K562 (cell line): ENCODE measurements at regions not wholly inside any gene's neighbourhood (a gene's known extent, or its start where the extent isn't known, plus 50 kb on each side); places are given as distances from the start of the nearest gene placed in this dataset.

ENCODE experiments used
- ATAC-seq: fragments of 200-7000 bp; cut with Tn5 transposase; 3 replicates; pipeline ENCODE4 v1.9.1; 2020; ENCODE audit warnings: moderate library complexity
- BruUV-seq: library from RNA; stranded (reverse); fragments of 400-500 nt; replicated peaks from 2 replicates; lab custom pipeline; 2021; lab: Mats Ljungman, UMichigan
- CTCF ChIA-PET: fragments of 300-600 bp; formaldehyde crosslinking; extraction: SDS; loops from one replicate; lab custom pipeline; 2021; ENCODE audit warnings: low intra/inter-chr PET ratio; lab: Yijun Ruan, JAX
- POLR2A ChIA-PET: fragments of 300-600, 350-650 bp; sonication (Branson Sonifier 250); formaldehyde crosslinking; extraction: SDS; loops from one replicate; lab custom pipeline; 2021; ENCODE audit warnings: antibody characterized with exemption, inconsistent platforms; lab: Yijun Ruan, JAX
- DNase-seq, 4 experiments: peaks; one replicate each; pipeline versions ENCODE4 v3.0.0 to v3.0.0-alpha.2; 2011 to 2018; ENCODE audit warnings: low spot score in 3 of 4, mixed read lengths in 3 of 4; ENCODE audit errors: extremely low read depth in 1 of 4
- FAIRE-seq: peaks from 2 replicates; lab custom pipeline; 2011; peaks lifted over from hg19 to GRCh38; lab: Jason Lieb, UNC
- H2AFZ ChIP-seq: 2 replicates; pipeline ENCODE4 v1.6.0; 2011; ENCODE audit warnings: low read depth, low read length, control low read depth, inconsistent platforms
- H3K27ac ChIP-seq: fragments of 200-600 bp; 3 replicates; pipeline ENCODE4 v1.8.0; 2011; ENCODE audit warnings: low read depth, mild to moderate bottlenecking, control low read depth, inconsistent platforms, low read length, moderate library complexity, mixed read lengths; ENCODE audit errors: extremely low read depth
- H3K27me3 ChIP-seq, 2 experiments: fragments of 300-600 bp in 1 of 2; 2 replicates in 1 of 2; 3 replicates in 1 of 2; pipeline versions ENCODE4 v1.6.0 to v1.8.0; 2011; ENCODE audit warnings: inconsistent platforms in 2 of 2, low read length in 2 of 2, mild to moderate bottlenecking in 1 of 2, mixed read lengths in 1 of 2, moderate library complexity in 1 of 2; ENCODE audit not compliant: control insufficient read depth in 2 of 2, insufficient read depth in 2 of 2
- H3K36me3 ChIP-seq: fragments of 300-600 bp; 3 replicates; pipeline ENCODE4 v1.8.0; 2011; ENCODE audit warnings: mild to moderate bottlenecking, low read length, inconsistent platforms; ENCODE audit not compliant: control insufficient read depth, insufficient read depth
- H3K4me1 ChIP-seq, 2 experiments: fragments of 200-600 bp in 1 of 2; replicated peaks in 1 of 2; 2 replicates in 1 of 2; 3 replicates in 1 of 2; pipeline versions ENCODE4 v1.5.1 to v1.8.0; 2011; ENCODE audit warnings: inconsistent platforms in 2 of 2, low read length in 2 of 2, mild to moderate bottlenecking in 1 of 2, mixed read lengths in 1 of 2, moderate library complexity in 1 of 2; ENCODE audit not compliant: control insufficient read depth in 2 of 2, insufficient read depth in 2 of 2
- H3K4me2 ChIP-seq: 2 replicates; pipeline ENCODE4 v1.6.1; 2011; ENCODE audit warnings: low read length, control low read depth, inconsistent platforms, mixed read lengths; ENCODE audit not compliant: insufficient read depth
- H3K4me3 ChIP-seq: fragments of 200-600 bp; sonication (generic), shearing (Covaris generic); 2 replicates; pipeline ENCODE4 v1.5.1; 2016; ENCODE audit warnings: control low read depth, inconsistent platforms
- H3K79me2 ChIP-seq: fragments of 200-600 bp; 3 replicates; pipeline ENCODE4 v1.8.0; 2011; ENCODE audit warnings: low read length, inconsistent platforms; ENCODE audit not compliant: control insufficient read depth, insufficient read depth
- H3K9ac ChIP-seq, 2 experiments: 2 replicates each; pipeline versions ENCODE4 v1.6.0 to v1.6.1; 2011; ENCODE audit warnings: low read depth in 2 of 2, low read length in 2 of 2, control low read depth in 1 of 2, inconsistent platforms in 1 of 2, mild to moderate bottlenecking in 1 of 2, mixed read lengths in 1 of 2; ENCODE audit not compliant: insufficient read depth in 1 of 2
- H3K9me1 ChIP-seq: one replicate; pipeline ENCODE4 v1.6.0; 2011; ENCODE audit warnings: inconsistent platforms, mild to moderate bottlenecking, low read length, moderate library complexity; ENCODE audit not compliant: control insufficient read depth, insufficient read depth
- H3K9me3 ChIP-seq: replicated peaks from 2 replicates; pipeline ENCODE4 v1.5.1; 2011; ENCODE audit warnings: low read depth, low read length, inconsistent platforms; ENCODE audit not compliant: control insufficient read depth, insufficient read depth
- H4K20me1 ChIP-seq: replicated peaks from 2 replicates; pipeline ENCODE4 v1.6.1; 2011; ENCODE audit warnings: low read length, inconsistent platforms, mixed read lengths; ENCODE audit not compliant: control insufficient read depth, insufficient read depth
- CSDE1 ChIP-seq, 2 experiments: fragments of 450-650 bp; IDR thresholded peaks; 2 replicates each; pipeline ENCODE4 v1.6.1; 2016; ENCODE audit warnings: mild to moderate bottlenecking in 1 of 2
- DACH1 ChIP-seq: fragments of 450-650 bp; IDR thresholded peaks from 2 replicates; pipeline ENCODE4 v1.6.1; 2018; ENCODE audit not compliant: partially characterized antibody
- FOXA3 ChIP-seq, 2 experiments: fragments of 450-650 bp in 1 of 2; sonication (generic) in 1 of 2; formaldehyde crosslinking; IDR thresholded peaks in 1 of 2; conservative IDR thresholded peaks in 1 of 2; 2 replicates each; pipeline versions ENCODE4 v1.4.0 to v1.8.0; 2020 to 2022; ENCODE audit warnings: mild to moderate bottlenecking in 2 of 2, missing genetic modification reagents in 1 of 2
- WGBS: fragments of 100-300 bp; shearing (Covaris generic); methylation state at CpG from one replicate; pipeline ENCODE4 v1.1.6; 2016; ENCODE audit warnings: low coverage, mixed read lengths; ENCODE audit not compliant: insufficient coverage; ENCODE audit errors: missing lambda C conversion rate; 5-methylcytosine and 5-hydroxymethylcytosine counted together
- in situ Hi-C: fragments of 300-500 bp; cut with MboI; formaldehyde crosslinking; loops from 4 replicates; pipeline ENCODE4 v1.15.0; 2018; ENCODE audit warnings: inconsistent platforms, mixed read lengths
- intact Hi-C: fragments of 100-400 bp; cut with micrococcal nuclease; formaldehyde crosslinking; loops from 2 replicates; pipeline ENCODE4 v1.14.2; 2022
- TF ChIP-seq, protein P1 (sequence below): sonication (generic); formaldehyde crosslinking; IDR thresholded peaks from 2 replicates; pipeline ENCODE4 v1.8.0; 2023; ENCODE audit warnings: mild to moderate bottlenecking, missing genetic modification reagents

- no peak for TF ChIP-seq FOXA3 (CRISPR knock-in tag; conservative IDR thresholded peaks at IDR 0.05 in 1 of 2, IDR thresholded peaks at IDR 0.05 in 1 of 2)
- no peak for TF ChIP-seq CSDE1 (IDR thresholded peaks at IDR 0.05)
- TF ChIP-seq, protein P1, sequence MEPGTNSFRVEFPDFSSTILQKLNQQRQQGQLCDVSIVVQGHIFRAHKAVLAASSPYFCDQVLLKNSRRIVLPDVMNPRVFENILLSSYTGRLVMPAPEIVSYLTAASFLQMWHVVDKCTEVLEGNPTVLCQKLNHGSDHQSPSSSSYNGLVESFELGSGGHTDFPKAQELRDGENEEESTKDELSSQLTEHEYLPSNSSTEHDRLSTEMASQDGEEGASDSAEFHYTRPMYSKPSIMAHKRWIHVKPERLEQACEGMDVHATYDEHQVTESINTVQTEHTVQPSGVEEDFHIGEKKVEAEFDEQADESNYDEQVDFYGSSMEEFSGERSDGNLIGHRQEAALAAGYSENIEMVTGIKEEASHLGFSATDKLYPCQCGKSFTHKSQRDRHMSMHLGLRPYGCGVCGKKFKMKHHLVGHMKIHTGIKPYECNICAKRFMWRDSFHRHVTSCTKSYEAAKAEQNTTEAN = no peak
These were observed 1662.8 kb upstream of the ADGRL3 start (continued) for GRCh38 chr4:59537246-59537886.

DNA sequence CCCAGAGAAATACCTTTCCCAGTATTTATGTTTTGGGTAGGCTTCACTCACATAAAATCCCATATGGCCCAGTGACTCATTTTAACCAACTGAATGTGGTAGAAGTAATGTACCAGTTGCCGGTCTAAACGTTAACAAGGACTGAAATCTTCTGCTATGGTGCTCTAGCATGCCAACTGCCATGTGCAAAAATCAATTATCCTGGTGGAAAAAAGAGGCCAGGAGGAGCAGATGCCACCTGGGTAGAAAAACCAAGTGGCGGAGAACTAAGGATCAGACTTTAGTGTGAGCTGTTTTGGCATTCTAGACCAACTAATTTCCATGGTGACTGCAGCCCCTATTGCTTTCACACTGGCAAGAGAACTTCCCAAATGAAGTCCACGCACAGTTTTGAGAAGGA, 1660.7 kb upstream of the ADGRL3 start:
- Histone ChIP-seq H3K27me3 (no peaks in the 10 kb centered on the region), H3K79me2 (no peaks in the 10 kb centered on the region), H3K4me2 (no peak overlapping the region), H3K9me3 (0 out of 2 replicates have a peak, but pooled peaks cover 1% of the 10 kb centered on the region), H3K4me1 (no peaks in the 10 kb centered on the region), H3K27ac (no peak overlapping the region), H2AFZ (no peak overlapping the region), H3K9me1 (no peaks in the 10 kb centered on the region), H3K36me3 (no peaks in the 10 kb centered on the region), H4K20me1 (no peaks in the 10 kb centered on the region), H3K9ac (no peak overlapping the region), H3K4me3 (no peak overlapping the region)
- intact Hi-C loops (no loop called here), in situ Hi-C loops (no loop called here)
- 0% methylated on average over 4 of the region's 4 CpGs for WGBS
- FAIRE-seq (no peak), DNase-seq (no peak), ATAC-seq (no peak)
- ChIA-PET CTCF (no interaction called here), POLR2A (no interaction called here)
- no TSS peak for BruUV-seq
- TF ChIP-seq DACH1 = no peak
